GM21723 (cell line): ENCODE measurements at regions not wholly inside any gene's neighbourhood (a gene's known extent, or its start where the extent isn't known, plus 50 kb on each side); places are given as distances from the start of the nearest gene placed in this dataset.

Experiments used
- ATAC-seq: cut with Tn5 transposase; IDR thresholded peaks from one replicate; pipeline ENCODE4 v1.9.1; 2021; ENCODE audit warnings: mild to moderate bottlenecking, moderate library complexity; ENCODE audit not compliant: unreplicated experiment

- no peak for ATAC-seq
These were observed 184.8 kb downstream of the BRINP2 start for GRCh38 chr1:177355575-177355974.

GRCh38 chr1:177354247-177354646 lies 183.5 kb downstream of the BRINP2 start:
- ATAC-seq = no peak

- ATAC-seq = no peak
These were observed 180.8 kb downstream of the BRINP2 start for GRCh38 chr1:177351361-177352108.

GRCh38 chr1:177346790-177347359 lies 176.1 kb downstream of the BRINP2 start:
- ATAC-seq = no peak

- no peak for ATAC-seq
These were observed 172.7 kb downstream of the BRINP2 start for GRCh38 chr1:177343445-177343844.

- ATAC-seq = no peak
These were observed 171.0 kb downstream of the BRINP2 start for GRCh38 chr1:177341773-177342172.

- ATAC-seq = no peak
These were observed 169.9 kb downstream of the BRINP2 start for GRCh38 chr1:177340601-177341067.

- no peak for ATAC-seq
These were observed 167.6 kb downstream of the BRINP2 start for GRCh38 chr1:177338376-177338775.

GRCh38 chr1:177334903-177335302 lies 164.1 kb downstream of the BRINP2 start:
- ATAC-seq = no peak

- ATAC-seq = no peak
These were observed 163.3 kb downstream of the BRINP2 start for GRCh38 chr1:177333936-177334595.
